ENCODE measurements at regions not wholly inside any gene's neighbourhood (a gene's known extent, or its start where the extent isn't known, plus 50 kb on each side); places are given as distances from the start of the nearest gene placed in this dataset.

GRCh38 chr20:24878657-24879056, 70.4 kb upstream of the CST7 start:
- Histone ChIP-seq H3K23ac (ENCODE audit: low read depth, low read length) (no peak overlapping the region), H3K9ac (ENCODE audit: low read depth, low read length) (no peak overlapping the region), H3K9me3 (ENCODE audit: control insufficient read depth, insufficient read depth, low read length) (no peaks in the 10 kb centered on the region), H4K5ac (ENCODE audit: low read depth, low read length) (no peak overlapping the region), H3K4ac (ENCODE audit: low read depth, low read length) (no peak overlapping the region), H2AFZ (replicated peaks; ENCODE audit: low read length, poor library complexity) (no peak overlapping the region), H2BK20ac (ENCODE audit: low read depth, low read length) (no peak overlapping the region), H3K4me1 (ENCODE audit: control insufficient read depth, insufficient read depth, low read length) (no peaks in the 10 kb centered on the region), H3K36me3 (ENCODE audit: control insufficient read depth, insufficient read depth, low read length) (no peaks in the 10 kb centered on the region), H3K79me1 (ENCODE audit: low read depth in 1 of 2, low read length in 2 of 2) (no peaks in the 10 kb centered on the region), H3K14ac (replicated peaks; ENCODE audit: low read depth, low read length) (no peak overlapping the region), H4K20me1 (ENCODE audit: insufficient read depth, low read length) (no peaks in the 10 kb centered on the region), H3K4me3 (ENCODE audit: insufficient read depth, low read depth, low read length) (no peak overlapping the region), H3K18ac (ENCODE audit: low read depth, low read length) (no peak overlapping the region), H3K9me1 (ENCODE audit: insufficient read depth, low read length) (no peaks in the 10 kb centered on the region), H2BK120ac (ENCODE audit: low read depth, low read length) (no peak overlapping the region), H4K91ac (ENCODE audit: insufficient read depth, low read depth, low read length) (no peak overlapping the region), H3K27me3 (ENCODE audit: control insufficient read depth, insufficient read depth, low read length) (no peaks in the 10 kb centered on the region; the same call in 1 of the 2 replicates), H2BK5ac (ENCODE audit: low read depth, low read length, poor library complexity, severe bottlenecking) (no peak overlapping the region), H2BK15ac (ENCODE audit: low read depth, low read length) (no peak overlapping the region), H3K4me2 (ENCODE audit: low read depth, low read length) (no peak overlapping the region), H3K27ac (ENCODE audit: insufficient read depth, low read length) (no peak overlapping the region), H2AK9ac (replicated peaks; ENCODE audit: low read depth, low read length, poor library complexity) (no peak overlapping the region), H2AK5ac (ENCODE audit: low read depth, low read length) (no peak overlapping the region), H4K8ac (ENCODE audit: low read depth in 2 of 2, low read length in 2 of 2) (no peak overlapping the region), H3K56ac (ENCODE audit: extremely low read depth, insufficient read depth, low read length) (no peak overlapping the region)
- in situ Hi-C loops (cut with MboI; ENCODE audit: low sequenced_read_pairs) = no loop called here
- ATAC-seq (ENCODE audit: low read depth) (no peak), DNase-seq (no peak)
- CTCF ChIA-PET = no interaction called here
- no peak for TF ChIP-seq BHLHE40 (IDR thresholded peaks at IDR 0.05; ENCODE audit: low read depth, low read length)
- TF ChIP-seq SMC3 (IDR thresholded peaks at IDR 0.05; ENCODE audit: low read depth, low read length) = no peak
- no peak for TF ChIP-seq CEBPB (IDR thresholded peaks at IDR 0.05; ENCODE audit: low read depth, low read length)
- no peak for TF ChIP-seq RCOR1 (IDR thresholded peaks at IDR 0.05; ENCODE audit: insufficient replicate concordance, low read length)
- no peak for TF ChIP-seq MAZ (IDR thresholded peaks at IDR 0.05; ENCODE audit: borderline replicate concordance, low read depth, low read length)
- TF ChIP-seq FOS (IDR thresholded peaks at IDR 0.05; ENCODE audit: low read depth, low read length) = no peak
- TF ChIP-seq NFE2L2 (IDR thresholded peaks at IDR 0.05; ENCODE audit: low read depth, low read length) = no peak
- dilution Hi-C loops (cut with HindIII; ENCODE audit: low sequenced_read_pairs, unreplicated experiment) = no loop called here
- intact Hi-C loops (cut with micrococcal nuclease) = no loop called here
- no TSS peak for BruUV-seq (replicated peaks)
- WGBS, 2 experiments (ENCODE audit: extremely low coverage in 2 of 2, insufficient read length in 1 of 2) = no CpG with 5 or more reads among the region's 6 CpGs
- POLR2A ChIA-PET (ENCODE audit: unreplicated experiment) = no interaction called here
